GM12874 (cell line): ENCODE measurements at regions not wholly inside any gene's neighbourhood (a gene's known extent, or its start where the extent isn't known, plus 50 kb on each side); places are given as distances from the start of the nearest gene placed in this dataset.

ENCODE experiments used
- TF ChIP-seq, protein P1 (sequence below): IDR thresholded peaks from 2 replicates; pipeline ENCODE4 v1.5.1; 2011; ENCODE audit warnings: low read depth, mild to moderate bottlenecking, control low read depth, low read length, moderate library complexity; ENCODE audit not compliant: insufficient read depth

GRCh38 chr12:77760271-77761025, 70.2 kb upstream of the NAV3 start:
- TF ChIP-seq, protein P1, sequence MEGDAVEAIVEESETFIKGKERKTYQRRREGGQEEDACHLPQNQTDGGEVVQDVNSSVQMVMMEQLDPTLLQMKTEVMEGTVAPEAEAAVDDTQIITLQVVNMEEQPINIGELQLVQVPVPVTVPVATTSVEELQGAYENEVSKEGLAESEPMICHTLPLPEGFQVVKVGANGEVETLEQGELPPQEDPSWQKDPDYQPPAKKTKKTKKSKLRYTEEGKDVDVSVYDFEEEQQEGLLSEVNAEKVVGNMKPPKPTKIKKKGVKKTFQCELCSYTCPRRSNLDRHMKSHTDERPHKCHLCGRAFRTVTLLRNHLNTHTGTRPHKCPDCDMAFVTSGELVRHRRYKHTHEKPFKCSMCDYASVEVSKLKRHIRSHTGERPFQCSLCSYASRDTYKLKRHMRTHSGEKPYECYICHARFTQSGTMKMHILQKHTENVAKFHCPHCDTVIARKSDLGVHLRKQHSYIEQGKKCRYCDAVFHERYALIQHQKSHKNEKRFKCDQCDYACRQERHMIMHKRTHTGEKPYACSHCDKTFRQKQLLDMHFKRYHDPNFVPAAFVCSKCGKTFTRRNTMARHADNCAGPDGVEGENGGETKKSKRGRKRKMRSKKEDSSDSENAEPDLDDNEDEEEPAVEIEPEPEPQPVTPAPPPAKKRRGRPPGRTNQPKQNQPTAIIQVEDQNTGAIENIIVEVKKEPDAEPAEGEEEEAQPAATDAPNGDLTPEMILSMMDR, result no peak

DNA sequence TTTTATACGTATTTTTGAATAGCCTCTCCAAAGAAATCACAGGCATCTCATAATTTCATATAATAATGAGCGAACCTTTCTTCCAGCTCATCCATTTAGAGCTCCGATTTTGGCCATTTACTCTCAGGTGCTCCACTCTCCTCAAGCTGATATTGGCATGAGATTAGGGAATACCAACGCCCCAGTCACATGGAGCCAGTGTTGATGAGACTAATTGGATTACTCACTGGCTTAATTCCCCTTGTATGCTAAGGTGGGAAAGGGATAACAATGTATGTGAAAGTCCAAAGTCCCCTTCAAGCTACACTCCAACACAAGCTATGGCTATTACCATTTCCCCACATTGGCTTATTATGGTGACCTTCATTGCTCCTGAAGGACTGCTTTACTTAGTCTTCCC, 76.6 kb upstream of the NAV3 start:
- TF ChIP-seq, protein P1, result no peak

DNA sequence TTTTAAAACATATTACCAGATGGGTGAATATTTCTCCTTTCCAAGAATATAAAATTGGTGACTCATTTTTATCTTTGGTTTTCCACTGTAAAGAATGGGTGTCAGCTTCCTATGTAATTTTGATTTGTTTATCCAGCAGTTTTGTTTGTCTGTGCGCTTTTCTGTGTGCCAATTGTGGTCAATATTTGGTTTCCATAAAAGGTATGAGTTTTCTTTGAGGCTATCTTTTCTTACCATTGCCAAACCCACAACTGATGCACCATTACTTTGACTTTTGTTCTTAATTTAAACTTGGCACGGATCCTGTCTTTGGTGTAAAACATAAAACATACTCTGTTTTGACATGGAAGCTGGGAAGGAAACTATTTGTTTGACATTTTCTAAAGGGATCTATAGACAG, 78.8 kb upstream of the NAV3 start:
- TF ChIP-seq, protein P1, result no peak

GRCh38 chr12:77746096-77746495, 84.6 kb upstream of the NAV3 start:
- TF ChIP-seq, protein P1, result no peak

- TF ChIP-seq, protein P1, result no peak
Measured at GRCh38 chr12:77745624-77746023, 85.1 kb upstream of the NAV3 start.

GRCh38 chr12:77742631-77743030, 88.1 kb upstream of the NAV3 start:
- TF ChIP-seq, protein P1, result no peak

DNA sequence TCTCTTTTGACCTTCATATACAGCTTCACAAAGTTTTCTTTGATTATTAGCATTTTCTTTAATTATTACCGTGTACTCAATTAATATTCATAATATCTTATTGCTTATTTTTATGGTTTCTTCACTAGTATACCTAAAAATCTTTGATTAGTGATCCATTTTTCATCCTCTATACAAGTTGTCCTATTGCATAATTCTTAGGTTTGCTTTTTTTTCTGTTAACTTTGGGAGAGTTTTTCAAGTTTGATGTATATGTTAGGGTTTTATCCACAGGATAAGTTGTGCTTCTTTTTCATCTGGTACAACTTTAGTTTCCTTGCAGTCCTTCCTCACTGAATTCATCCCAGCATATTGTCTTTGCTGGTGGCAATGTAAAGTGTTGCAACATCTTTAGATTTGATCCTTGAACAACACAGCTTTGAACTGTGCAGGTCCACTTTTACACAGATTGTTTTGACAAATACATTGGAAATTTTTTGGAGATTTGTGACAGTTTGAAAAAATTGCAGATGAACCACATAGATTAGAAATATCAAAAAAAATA, 88.6 kb upstream of the NAV3 start:
- TF ChIP-seq, protein P1, result no peak
